HG03103 (cell line): ENCODE measurements at regions not wholly inside any gene's neighbourhood (a gene's known extent, or its start where the extent isn't known, plus 50 kb on each side); places are given as distances from the start of the nearest gene placed in this dataset.
"Not testable (repeated sequence)": the region's sequence is repeated elsewhere in the genome, so short reads cannot be mapped to it uniquely, and the experiment has no call there.

Experiments used
- ATAC-seq: cut with Tn5 transposase; IDR thresholded peaks from one replicate; pipeline ENCODE4 v1.9.1; 2021; ENCODE audit warnings: low read depth; ENCODE audit not compliant: unreplicated experiment

DNA sequence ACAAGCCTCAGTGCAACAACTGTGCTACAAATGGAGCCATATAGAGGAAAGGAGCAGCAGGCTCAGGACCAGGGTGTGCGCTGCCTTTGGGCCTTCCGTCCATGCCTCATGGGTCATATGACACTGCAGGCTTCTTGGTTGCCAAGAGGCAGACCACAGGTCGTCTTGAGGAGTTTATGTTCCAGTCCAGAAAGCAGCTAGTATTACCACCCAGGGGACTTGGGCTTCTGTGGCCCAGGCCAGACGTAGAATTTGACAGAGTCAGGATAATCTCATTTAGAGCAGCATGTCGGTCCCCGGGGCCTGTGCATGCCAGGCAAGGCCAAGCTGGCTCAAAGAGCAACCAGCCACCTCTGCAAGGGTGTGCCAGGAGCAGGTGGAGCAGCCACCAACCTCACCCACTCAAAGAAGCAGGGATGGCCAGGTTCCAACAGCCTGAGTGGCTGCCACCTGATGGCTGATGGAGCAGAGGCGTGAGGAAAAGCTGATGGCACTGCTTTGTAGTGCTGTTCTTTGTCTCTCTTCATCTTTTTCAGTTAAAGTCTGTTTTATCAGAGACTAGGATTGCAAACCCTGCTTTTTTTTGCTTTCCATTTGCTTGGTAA is 109.1 kb downstream of the CCDC74A start:
- ATAC-seq = not testable (repeated sequence)

GRCh38 chr2:131639001-131639620 is 111.4 kb downstream of the CCDC74A start:
- ATAC-seq = not testable (repeated sequence)

GRCh38 chr2:131641414-131642206 is 113.9 kb downstream of the CCDC74A start:
- ATAC-seq = no peak

DNA sequence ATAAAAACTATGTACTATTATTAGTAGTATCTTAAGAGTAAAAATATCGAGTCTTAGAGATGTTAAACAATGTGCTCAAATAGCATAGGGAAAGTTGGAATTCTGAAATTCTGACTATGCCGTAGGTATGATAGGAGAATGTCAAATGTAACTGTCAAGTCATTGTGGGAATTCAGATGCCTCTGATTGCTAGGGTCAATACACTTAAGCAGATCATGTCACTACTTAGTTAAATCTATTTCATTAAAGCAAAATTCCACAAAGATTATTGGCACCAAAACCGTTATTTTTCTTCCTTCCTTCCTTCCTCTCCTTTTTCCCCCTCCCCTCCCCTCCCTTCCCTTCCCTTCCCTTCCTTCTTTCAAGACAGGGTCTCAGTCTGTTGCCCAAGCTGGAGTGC is 115.5 kb downstream of the CCDC74A start:
- ATAC-seq = not testable (repeated sequence)

GRCh38 chr2:131645177-131645765 is 117.6 kb downstream of the CCDC74A start:
- no peak for ATAC-seq

DNA sequence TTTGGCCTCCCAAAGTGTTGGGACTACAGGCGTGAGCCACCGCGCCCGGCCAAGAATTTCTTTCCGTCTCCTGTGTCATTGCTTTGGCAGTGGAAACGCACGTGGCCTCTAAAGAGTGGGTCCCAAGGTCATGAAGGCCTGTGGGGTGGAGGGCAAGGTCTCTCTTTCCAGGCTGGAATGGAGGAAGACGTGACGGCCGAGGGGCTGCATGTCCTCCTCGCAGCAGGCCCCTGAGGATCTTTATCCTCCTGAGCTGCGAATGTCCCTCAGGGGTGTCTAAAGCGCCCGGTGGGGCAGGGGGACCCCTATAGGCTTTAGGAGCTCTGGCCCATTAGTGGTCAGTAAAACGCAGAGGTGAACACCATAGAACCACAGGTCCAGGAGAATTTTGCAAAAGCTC is 118.5 kb downstream of the CCDC74A start:
- not testable (repeated sequence) for ATAC-seq

GRCh38 chr2:131646669-131647297 is 119.1 kb downstream of the CCDC74A start:
- ATAC-seq = no peak

DNA sequence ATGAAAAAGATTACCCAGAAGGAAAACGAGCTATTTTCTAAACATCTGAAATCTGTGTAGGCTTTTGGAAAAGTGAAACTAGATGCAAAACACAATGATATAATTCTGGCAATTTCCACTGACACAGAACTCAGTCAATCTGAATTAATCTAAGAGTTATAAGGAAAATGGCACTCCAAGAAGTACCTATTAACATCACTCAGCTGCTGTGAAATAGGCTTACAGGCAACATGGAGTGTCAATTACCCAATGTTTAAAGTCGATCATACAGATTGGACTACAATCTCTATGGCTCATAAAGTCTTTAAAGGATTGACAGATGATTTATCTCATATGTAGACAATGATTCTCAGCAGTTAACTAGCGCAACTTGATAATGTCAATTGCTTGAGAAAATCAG is 120.9 kb downstream of the CCDC74A start:
- not testable (repeated sequence) for ATAC-seq

DNA sequence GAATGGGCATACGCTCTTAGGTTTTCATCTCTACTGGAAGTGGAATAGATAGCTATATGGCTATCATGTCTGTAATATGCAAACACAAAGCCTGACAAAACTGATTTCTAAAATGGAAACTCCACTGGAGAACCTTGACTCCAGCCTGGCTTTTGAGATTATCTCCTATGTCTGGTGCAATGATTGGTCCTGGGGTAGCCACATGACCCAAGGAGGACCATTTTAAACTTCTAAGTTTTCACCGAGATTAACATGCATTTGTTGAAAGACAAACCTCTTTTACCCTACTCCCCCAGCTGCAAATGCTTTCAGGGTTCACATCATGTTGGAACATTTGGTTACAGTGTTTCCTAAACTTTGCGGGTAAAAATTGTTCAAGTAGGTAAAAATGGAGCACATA is 124.6 kb downstream of the CCDC74A start:
- ATAC-seq = not testable (repeated sequence)

GRCh38 chr2:131654107-131654506 is 126.4 kb downstream of the CCDC74A start:
- not testable (repeated sequence) for ATAC-seq

- ATAC-seq = no peak
Observed at GRCh38 chr2:131656816-131657633, 129.3 kb downstream of the CCDC74A start.

- no peak for ATAC-seq
Observed at GRCh38 chr2:131657895-131658768, 130.4 kb downstream of the CCDC74A start.

DNA sequence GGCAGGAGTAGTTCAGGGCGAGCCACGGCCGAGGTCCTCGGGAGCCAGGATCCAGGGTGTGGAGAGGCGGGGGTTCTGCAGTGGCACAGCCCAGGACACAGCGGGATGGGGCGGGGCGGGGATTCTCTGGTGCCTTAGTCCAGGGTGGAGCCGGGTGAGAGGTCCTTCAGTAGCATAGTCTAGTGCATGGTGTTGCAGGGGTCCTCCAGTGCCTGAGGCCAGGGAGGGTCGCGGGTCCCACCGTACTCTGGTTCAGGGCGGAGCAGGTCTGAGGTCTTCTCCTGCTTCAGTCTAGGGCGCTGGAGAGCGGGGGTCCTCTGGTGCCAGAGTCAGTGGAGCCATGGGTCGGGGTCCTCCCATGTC is 131.1 kb downstream of the CCDC74A start:
- no peak for ATAC-seq

DNA sequence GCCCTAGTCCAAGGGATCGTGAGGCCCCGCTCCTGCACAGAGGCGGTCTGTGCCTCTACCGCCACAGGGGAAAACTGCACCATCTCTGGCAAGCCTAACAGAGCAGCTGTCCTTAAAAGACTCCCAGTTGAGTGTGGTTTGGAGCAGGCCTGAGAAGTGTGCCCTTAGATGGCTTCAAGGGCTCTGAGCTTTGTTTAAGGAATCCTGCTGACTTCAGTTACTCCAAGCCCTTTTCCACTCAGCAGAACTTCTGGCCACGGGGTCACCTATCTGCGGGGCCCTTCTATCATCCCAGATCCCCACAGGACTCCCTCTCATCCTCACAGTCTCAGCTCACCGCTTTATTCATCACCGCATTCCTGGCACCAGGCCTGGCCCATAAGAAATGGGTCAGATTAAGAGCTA is 131.5 kb downstream of the CCDC74A start:
- ATAC-seq = no peak

DNA sequence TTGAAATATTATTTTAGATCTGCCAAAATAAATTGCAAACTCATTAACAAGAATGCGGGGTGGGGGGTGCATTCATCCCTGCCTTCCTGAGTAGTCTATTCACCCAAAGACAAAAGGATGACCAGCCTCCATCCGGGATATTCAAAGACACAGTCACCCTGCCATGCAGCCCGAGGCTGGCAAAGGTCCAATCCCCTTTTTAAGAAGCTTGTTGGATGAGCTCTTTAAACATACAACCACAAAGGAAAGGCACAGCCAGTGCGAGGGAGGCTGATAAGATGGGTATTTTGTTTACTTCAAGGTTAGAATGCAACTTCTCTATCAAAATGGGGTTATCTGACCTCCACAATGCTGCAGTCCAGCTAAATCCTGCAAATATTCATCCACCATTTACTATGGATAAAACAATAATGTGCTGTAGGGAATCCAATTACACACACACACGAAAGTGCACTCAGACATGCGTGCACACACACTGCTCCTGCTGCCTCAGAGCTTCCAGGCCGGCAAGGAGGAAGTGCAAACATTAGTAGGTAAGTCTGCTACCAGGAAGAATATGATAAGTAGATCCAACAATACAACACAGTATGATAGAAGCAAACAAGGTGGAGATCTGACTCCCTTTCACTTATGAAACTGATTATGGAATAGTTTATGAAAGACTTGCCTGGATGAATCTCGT is 133.6 kb downstream of the CCDC74A start:
- ATAC-seq = not testable (repeated sequence)

- ATAC-seq = not testable (repeated sequence)
Observed at GRCh38 chr2:131661884-131662535, 134.3 kb downstream of the CCDC74A start.

DNA sequence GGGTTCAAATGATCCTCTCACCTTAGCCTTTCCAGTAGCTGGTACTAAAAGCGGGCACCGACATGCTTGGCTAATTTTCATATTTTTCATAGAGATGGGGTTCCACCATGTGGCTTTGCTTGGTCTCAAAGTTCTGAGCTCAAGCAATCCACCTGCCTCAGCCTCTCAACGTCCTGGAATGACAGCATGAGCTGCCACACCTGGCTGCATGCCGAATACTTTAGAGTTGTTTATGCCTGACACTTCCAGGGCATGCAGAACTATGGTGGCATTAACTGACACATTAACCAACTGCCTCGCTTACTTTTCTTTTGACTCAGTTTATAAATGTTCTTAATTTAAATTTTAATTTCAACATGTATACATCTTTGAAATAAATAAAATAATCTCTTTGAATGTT is 135.8 kb downstream of the CCDC74A start:
- ATAC-seq = not testable (repeated sequence)

DNA sequence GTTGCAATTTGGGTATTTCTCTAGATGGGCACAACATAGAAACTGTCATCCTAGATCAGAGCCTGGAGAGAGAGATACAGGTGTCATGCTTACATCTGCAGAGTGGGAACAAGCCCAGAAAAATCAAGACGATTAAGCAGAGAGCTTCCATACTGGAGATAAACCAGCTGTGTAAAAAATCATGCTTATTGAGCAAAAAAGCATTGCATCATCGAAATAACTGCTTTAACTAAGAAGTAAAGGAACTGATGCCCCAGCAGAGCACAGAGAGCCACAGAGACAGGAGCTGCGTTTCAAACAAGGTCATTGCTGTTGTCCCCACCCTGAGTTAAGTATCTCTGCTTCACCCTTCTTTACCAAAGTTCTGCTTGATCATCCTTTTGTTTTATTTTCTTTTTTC is 138.0 kb downstream of the CCDC74A start:
- ATAC-seq = not testable (repeated sequence)
